IPS DF 6.9 (cell line): ENCODE measurements at regions not wholly inside any gene's neighbourhood (a gene's known extent, or its start where the extent isn't known, plus 50 kb on each side); places are given as distances from the start of the nearest gene placed in this dataset.
"Not testable (repeated sequence)": the region's sequence is repeated elsewhere in the genome, so short reads cannot be mapped to it uniquely, and the experiment has no call there.

Experiments
- DNase-seq: peaks from one replicate; pipeline ENCODE4 v3.0.0-alpha.2; 2013; ENCODE audit warnings: low read depth, low spot score
- H3K27ac ChIP-seq: one replicate; pipeline ENCODE4 v1.5.1; 2013; ENCODE audit warnings: low read length, control low read depth
- H3K27me3 ChIP-seq: 2 replicates; pipeline ENCODE4 v1.6.1; 2013; ENCODE audit warnings: mild to moderate bottlenecking, low read length; ENCODE audit not compliant: control insufficient read depth, insufficient read depth
- H3K36me3 ChIP-seq: 2 replicates; pipeline ENCODE4 v1.6.1; 2013; ENCODE audit warnings: low read length; ENCODE audit not compliant: control insufficient read depth, insufficient read depth
- H3K4me1 ChIP-seq: 2 replicates; pipeline ENCODE4 v1.6.1; 2013; ENCODE audit warnings: low read length; ENCODE audit not compliant: control insufficient read depth, insufficient read depth
- H3K4me3 ChIP-seq: 2 replicates; pipeline ENCODE4 v1.5.1; 2013; ENCODE audit warnings: mild to moderate bottlenecking, low read length
- H3K9me3 ChIP-seq: 2 replicates; pipeline ENCODE4 v1.6.1; 2013; ENCODE audit warnings: low read length, inconsistent platforms; ENCODE audit not compliant: control insufficient read depth, insufficient read depth
- WGBS: extraction: QIAGEN DNeasy Blood & Tissue Kit; methylation state at CpG from one replicate; pipeline ENCODE4 v1.1.7; 2013; ENCODE audit warnings: mixed read lengths, missing lambda C conversion rate; ENCODE audit not compliant: insufficient read length, insufficient coverage; 5-methylcytosine and 5-hydroxymethylcytosine counted together

GRCh38 chr2:160568856-160569255 is 75.2 kb upstream of the RBMS1 start:
- H3K27ac ChIP-seq: no peak overlapping the region
- no peaks in the 10 kb centered on the region for H3K27me3 ChIP-seq
- DNase-seq: no peak
- no peaks in the 10 kb centered on the region for H3K4me1 ChIP-seq
- no peak overlapping the region for H3K4me3 ChIP-seq
- no peaks in the 10 kb centered on the region for H3K36me3 ChIP-seq
- 100% methylated on average over 1 of the region's 3 CpGs for WGBS
- H3K9me3 ChIP-seq: no peaks in the 10 kb centered on the region

- H3K4me3 ChIP-seq: no peak overlapping the region
- H3K4me1 ChIP-seq: no peaks in the 10 kb centered on the region
- no CpG with 5 or more reads among the region's 2 CpGs for WGBS
- no peak for DNase-seq
- no peaks in the 10 kb centered on the region for H3K9me3 ChIP-seq
- no peaks in the 10 kb centered on the region for H3K36me3 ChIP-seq
- H3K27ac ChIP-seq: no peak overlapping the region
- H3K27me3 ChIP-seq: no peaks in the 10 kb centered on the region
Observed at GRCh38 chr2:160570376-160570775, 76.8 kb upstream of the RBMS1 start.

- Histone ChIP-seq H3K9me3 (no peaks in the 10 kb centered on the region), H3K36me3 (no peaks in the 10 kb centered on the region), H3K4me1 (no peaks in the 10 kb centered on the region), H3K27me3 (no peaks in the 10 kb centered on the region), H3K27ac (no peak overlapping the region), H3K4me3 (no peak overlapping the region)
- no peak for DNase-seq
- no CpG with 5 or more reads among the region's 1 CpG for WGBS
Observed at GRCh38 chr2:160574468-160575140, 81.0 kb upstream of the RBMS1 start.

GRCh38 chr2:160575368-160575767 is 81.8 kb upstream of the RBMS1 start:
- H3K4me1 ChIP-seq: 0 out of 2 replicates have a peak, but pooled peaks cover 1% of the 10 kb centered on the region
- H3K27me3 ChIP-seq: no peaks in the 10 kb centered on the region
- DNase-seq: no peak
- no peaks in the 10 kb centered on the region for H3K9me3 ChIP-seq
- H3K4me3 ChIP-seq: no peak overlapping the region
- no peaks in the 10 kb centered on the region for H3K36me3 ChIP-seq
- no peak overlapping the region for H3K27ac ChIP-seq

GRCh38 chr2:160576054-160576499 is 82.5 kb upstream of the RBMS1 start:
- Histone ChIP-seq H3K27me3 (no peaks in the 10 kb centered on the region), H3K4me3 (no peak overlapping the region), H3K4me1 (0 out of 2 replicates have a peak, but pooled peaks cover 1% of the 10 kb centered on the region), H3K36me3 (no peaks in the 10 kb centered on the region), H3K9me3 (no peaks in the 10 kb centered on the region), H3K27ac (no peak overlapping the region)
- DNase-seq: no peak
- WGBS: no CpG with 5 or more reads among the region's 1 CpG

- H3K27ac ChIP-seq, H3K27me3 ChIP-seq, H3K4me3 ChIP-seq, H3K9me3 ChIP-seq, H3K36me3 ChIP-seq, H3K4me1 ChIP-seq, DNase-seq: not testable (repeated sequence)
- no CpG with 5 or more reads among the region's 1 CpG for WGBS
Observed at GRCh38 chr2:160577081-160577480, 83.5 kb upstream of the RBMS1 start.

- H3K36me3 ChIP-seq: no peaks in the 10 kb centered on the region
- no peak for DNase-seq
- no peaks in the 10 kb centered on the region for H3K9me3 ChIP-seq
- no peak overlapping the region for H3K27ac ChIP-seq
- H3K4me3 ChIP-seq: no peak overlapping the region
- H3K27me3 ChIP-seq: no peaks in the 10 kb centered on the region
- no CpG with 5 or more reads among the region's 3 CpGs for WGBS
- peaks cover 4% of the 10 kb centered on the region; the same call in 1 of the 2 replicates for H3K4me1 ChIP-seq
Observed at GRCh38 chr2:160581035-160581434, 87.4 kb upstream of the RBMS1 start.

GRCh38 chr2:160581448-160581847 is 87.8 kb upstream of the RBMS1 start:
- Histone ChIP-seq H3K36me3 (no peaks in the 10 kb centered on the region), H3K27me3 (no peaks in the 10 kb centered on the region), H3K4me1 (peaks cover 4% of the 10 kb centered on the region; the same call in 1 of the 2 replicates), H3K27ac (no peak overlapping the region), H3K9me3 (no peaks in the 10 kb centered on the region), H3K4me3 (no peak overlapping the region)
- DNase-seq: no peak
- WGBS: no CpG with 5 or more reads among the region's 5 CpGs

GRCh38 chr2:160582081-160582480 is 88.5 kb upstream of the RBMS1 start:
- Histone ChIP-seq H3K36me3 (no peaks in the 10 kb centered on the region), H3K9me3 (no peaks in the 10 kb centered on the region), H3K4me1 (peaks cover 4% of the 10 kb centered on the region; the same call in 1 of the 2 replicates), H3K27me3 (no peaks in the 10 kb centered on the region), H3K27ac (no peak overlapping the region), H3K4me3 (no peak overlapping the region)
- DNase-seq: no peak
- WGBS: no CpG with 5 or more reads among the region's 2 CpGs

GRCh38 chr2:160582490-160583145 is 89.0 kb upstream of the RBMS1 start:
- no peaks in the 10 kb centered on the region for H3K36me3 ChIP-seq
- no peaks in the 10 kb centered on the region for H3K27me3 ChIP-seq
- H3K9me3 ChIP-seq: no peaks in the 10 kb centered on the region
- no peak overlapping the region for H3K4me3 ChIP-seq
- DNase-seq: no peak
- no CpG with 5 or more reads among the region's 3 CpGs for WGBS
- peaks cover 4% of the 10 kb centered on the region; the same call in 1 of the 2 replicates for H3K4me1 ChIP-seq
- no peak overlapping the region for H3K27ac ChIP-seq

- Histone ChIP-seq H3K27ac (no peak overlapping the region), H3K4me3 (no peak overlapping the region), H3K36me3 (no peaks in the 10 kb centered on the region), H3K4me1 (peaks cover 4% of the 10 kb centered on the region; the same call in 1 of the 2 replicates), H3K27me3 (no peaks in the 10 kb centered on the region), H3K9me3 (no peaks in the 10 kb centered on the region)
- WGBS: no CpG with 5 or more reads among the region's 1 CpG
- DNase-seq: no peak
Observed at GRCh38 chr2:160583146-160583535, 89.5 kb upstream of the RBMS1 start.
